PC-9 (cell line): ENCODE measurements at regions not wholly inside any gene's neighbourhood (a gene's known extent, or its start where the extent isn't known, plus 50 kb on each side); places are given as distances from the start of the nearest gene placed in this dataset.

Experiments used
- BruUV-seq: library from RNA; stranded (reverse); fragments of 400-500 nt; replicated peaks from 2 replicates; lab custom pipeline; 2021; lab: Mats Ljungman, UMichigan
- CTCF ChIA-PET: fragments of 300-600 bp; sonication (Branson Sonifier 250); formaldehyde crosslinking; loops from one replicate; lab custom pipeline; 2022; ENCODE audit warnings: antibody characterized with exemption; lab: Charles Lee
- POLR2A ChIA-PET: fragments of 300-600 bp; sonication (Branson Sonifier 250); formaldehyde crosslinking; loops from one replicate; lab custom pipeline; 2022; ENCODE audit warnings: antibody characterized with exemption; ENCODE audit not compliant: unreplicated experiment; lab: Charles Lee
- DNase-seq, 2 experiments: peaks; one replicate each; pipeline versions ENCODE4 v3.0.0 to v3.0.0-alpha.2; 2015 to 2022; ENCODE audit warnings: mixed read lengths in 1 of 2
- H2AFZ ChIP-seq: fragments of 200-600 bp; sonication (generic); 2 replicates; pipeline ENCODE4 v1.8.1; 2017; ENCODE audit warnings: antibody characterized with exemption
- H3F3A ChIP-seq: fragments of 200-600 bp; sonication (generic); 2 replicates; pipeline ENCODE4 v1.8.1; 2017; ENCODE audit warnings: antibody characterized with exemption, mild to moderate bottlenecking, low read depth; ENCODE audit not compliant: insufficient read depth
- H3K27ac ChIP-seq: fragments of 200-600 bp; sonication (generic); 2 replicates; pipeline ENCODE4 v1.6.1; 2016; ENCODE audit warnings: mixed run types
- H3K27me3 ChIP-seq: fragments of 200-600 bp; sonication (generic); 2 replicates; pipeline ENCODE4 v1.6.1; 2016; ENCODE audit warnings: low read depth, mixed run types; ENCODE audit not compliant: insufficient read depth
- H3K36me3 ChIP-seq: fragments of 200-600 bp; sonication (generic); 2 replicates; pipeline ENCODE4 v1.6.1; 2016; ENCODE audit warnings: low read depth, mixed run types
- H3K4me1 ChIP-seq: fragments of 200-600 bp; sonication (generic); replicated peaks from 2 replicates; pipeline ENCODE4 v1.6.1; 2016; ENCODE audit warnings: mixed run types; ENCODE audit not compliant: insufficient read depth
- H3K4me2 ChIP-seq: fragments of 200-600 bp; sonication (generic); 2 replicates; pipeline ENCODE4 v1.6.1; 2017; ENCODE audit warnings: mixed run types
- H3K4me3 ChIP-seq: fragments of 200-600 bp; sonication (generic); 2 replicates; pipeline ENCODE4 v1.6.1; 2016; ENCODE audit warnings: mixed run types
- H3K79me2 ChIP-seq: fragments of 200-600 bp; sonication (generic); 2 replicates; pipeline ENCODE4 v1.6.1; 2017; ENCODE audit warnings: low read depth, mixed run types
- H3K9me2 ChIP-seq: fragments of 200-600 bp; sonication (generic); 2 replicates; pipeline ENCODE4 v1.8.1; 2017; ENCODE audit warnings: mild to moderate bottlenecking; ENCODE audit not compliant: insufficient read depth
- H3K9me3 ChIP-seq: fragments of 200-600 bp; sonication (generic); 2 replicates; pipeline ENCODE4 v1.8.1; 2016; ENCODE audit warnings: low read depth; ENCODE audit not compliant: insufficient read depth
- H4K20me1 ChIP-seq: fragments of 200-600 bp; sonication (generic); 2 replicates; pipeline ENCODE4 v1.8.1; 2017; ENCODE audit not compliant: insufficient read depth
- CTCF ChIP-seq: fragments of 200-600 bp; sonication (generic); conservative IDR thresholded peaks from 2 replicates; pipeline ENCODE4 v1.6.1; 2017; ENCODE audit warnings: mixed run types, antibody characterized with exemption, mild to moderate bottlenecking, moderate library complexity
- EZH2 ChIP-seq: fragments of 200-600 bp; sonication (generic); IDR thresholded peaks from 2 replicates; pipeline ENCODE4 v1.8.0; 2017; ENCODE audit warnings: antibody characterized with exemption, low read depth
- intact Hi-C: fragments of 100-400 bp; cut with micrococcal nuclease; formaldehyde crosslinking; loops from one replicate; pipeline ENCODE4 v1.10.0; 2022; ENCODE audit not compliant: unreplicated experiment

GRCh38 chr7:38068461-38068860 is 109.6 kb upstream of the STARD3NL start:
- POLR2A ChIA-PET, result no interaction called here
- Histone ChIP-seq H3K27me3 (peaks cover 3% of the 10 kb centered on the region; the same call in 1 of the 2 replicates), H3K27ac (no peak overlapping the region), H3K79me2 (no peaks in the 10 kb centered on the region), H3K4me2 (no peak overlapping the region), H3K9me2 (no peaks in the 10 kb centered on the region; the same call in 1 of the 2 replicates), H3K4me1 (no peaks in the 10 kb centered on the region), H3K36me3 (no peaks in the 10 kb centered on the region), H3K9me3 (no peaks in the 10 kb centered on the region), H3F3A (no peaks in the 10 kb centered on the region), H2AFZ (no peak overlapping the region), H3K4me3 (no peak overlapping the region), H4K20me1 (no peaks in the 10 kb centered on the region)
- intact Hi-C loops, result no loop called here
- CTCF ChIA-PET, result no interaction called here
- TF ChIP-seq CTCF, result no peak
- TF ChIP-seq EZH2, result no peak
- peak in 1 of 2 experiments; percentile 20 for DNase-seq
- no TSS peak for BruUV-seq

GRCh38 chr7:38069052-38069451 is 109.0 kb upstream of the STARD3NL start:
- DNase-seq, result no peak
- Histone ChIP-seq H2AFZ (no peak overlapping the region), H3K4me1 (no peaks in the 10 kb centered on the region), H3K27ac (no peak overlapping the region), H3K4me2 (no peak overlapping the region), H3K79me2 (no peaks in the 10 kb centered on the region), H3K36me3 (no peaks in the 10 kb centered on the region), H3F3A (no peaks in the 10 kb centered on the region), H3K4me3 (no peak overlapping the region), H3K9me3 (no peaks in the 10 kb centered on the region), H4K20me1 (no peaks in the 10 kb centered on the region), H3K27me3 (peaks cover 3% of the 10 kb centered on the region; the same call in 1 of the 2 replicates), H3K9me2 (no peaks in the 10 kb centered on the region; the same call in 1 of the 2 replicates)
- CTCF ChIA-PET, result no interaction called here
- no TSS peak for BruUV-seq
- POLR2A ChIA-PET, result no interaction called here
- intact Hi-C loops, result no loop called here
- no peak for TF ChIP-seq EZH2
- TF ChIP-seq CTCF, result no peak

- Histone ChIP-seq H3K9me3 (no peaks in the 10 kb centered on the region), H3K9me2 (no peaks in the 10 kb centered on the region; the same call in 1 of the 2 replicates), H4K20me1 (no peaks in the 10 kb centered on the region), H3K79me2 (no peaks in the 10 kb centered on the region), H3K4me2 (no peak overlapping the region), H3K36me3 (no peaks in the 10 kb centered on the region), H2AFZ (no peak overlapping the region), H3K27me3 (peaks cover 3% of the 10 kb centered on the region; the same call in 1 of the 2 replicates), H3F3A (no peaks in the 10 kb centered on the region), H3K4me3 (no peak overlapping the region), H3K4me1 (no peaks in the 10 kb centered on the region), H3K27ac (no peak overlapping the region)
- TF ChIP-seq EZH2 (no peak), CTCF (peak; percentile 52; the same call in 1 of the 2 replicates)
- DNase-seq, result peak in 1 of 2 experiments; percentile 19
- ChIA-PET CTCF (no interaction called here), POLR2A (no interaction called here)
- BruUV-seq, result no TSS peak
- intact Hi-C loops, result no loop called here
These were observed 107.3 kb upstream of the STARD3NL start for GRCh38 chr7:38070718-38071117.
